ENCODE measurements at regions not wholly inside any gene's neighbourhood (a gene's known extent, or its start where the extent isn't known, plus 50 kb on each side); places are given as distances from the start of the nearest gene placed in this dataset.

DNA sequence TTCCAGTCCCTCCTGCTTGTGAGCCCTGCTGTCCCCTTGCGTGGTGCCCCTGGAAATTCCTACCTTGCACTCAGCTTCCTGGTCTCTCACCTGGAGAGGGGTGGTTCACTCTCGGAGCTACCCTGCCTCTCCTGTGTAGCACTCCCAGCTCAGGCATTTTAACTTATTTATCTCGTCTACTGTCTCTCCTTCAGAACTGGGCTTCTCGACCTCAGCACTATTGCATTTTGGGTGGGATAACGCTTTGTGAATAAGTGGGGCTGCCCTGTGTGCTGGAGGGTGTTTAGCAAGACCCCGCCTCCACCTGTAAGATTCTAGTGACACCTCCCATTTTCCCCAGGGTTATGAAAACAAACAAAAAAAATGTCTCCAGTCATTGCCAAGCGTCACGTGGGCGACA lies 56.0 kb upstream of the SORCS2 start:
- TF ChIP-seq, protein P1, sequence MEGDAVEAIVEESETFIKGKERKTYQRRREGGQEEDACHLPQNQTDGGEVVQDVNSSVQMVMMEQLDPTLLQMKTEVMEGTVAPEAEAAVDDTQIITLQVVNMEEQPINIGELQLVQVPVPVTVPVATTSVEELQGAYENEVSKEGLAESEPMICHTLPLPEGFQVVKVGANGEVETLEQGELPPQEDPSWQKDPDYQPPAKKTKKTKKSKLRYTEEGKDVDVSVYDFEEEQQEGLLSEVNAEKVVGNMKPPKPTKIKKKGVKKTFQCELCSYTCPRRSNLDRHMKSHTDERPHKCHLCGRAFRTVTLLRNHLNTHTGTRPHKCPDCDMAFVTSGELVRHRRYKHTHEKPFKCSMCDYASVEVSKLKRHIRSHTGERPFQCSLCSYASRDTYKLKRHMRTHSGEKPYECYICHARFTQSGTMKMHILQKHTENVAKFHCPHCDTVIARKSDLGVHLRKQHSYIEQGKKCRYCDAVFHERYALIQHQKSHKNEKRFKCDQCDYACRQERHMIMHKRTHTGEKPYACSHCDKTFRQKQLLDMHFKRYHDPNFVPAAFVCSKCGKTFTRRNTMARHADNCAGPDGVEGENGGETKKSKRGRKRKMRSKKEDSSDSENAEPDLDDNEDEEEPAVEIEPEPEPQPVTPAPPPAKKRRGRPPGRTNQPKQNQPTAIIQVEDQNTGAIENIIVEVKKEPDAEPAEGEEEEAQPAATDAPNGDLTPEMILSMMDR (IDR thresholded peaks at IDR 0.05) = no peak
- TF ChIP-seq POLR2A (IDR thresholded peaks at IDR 0.05) (no peak), POLR2AphosphoS5 (IDR thresholded peaks at IDR 0.05; ENCODE audit: insufficient read depth in 1 of 2, low read depth in 1 of 2) (no peak)

All from vagina (tissue), 2 donors.